B cell (primary cell): ENCODE measurements at regions not wholly inside any gene's neighbourhood (a gene's known extent, or its start where the extent isn't known, plus 50 kb on each side); places are given as distances from the start of the nearest gene placed in this dataset.

Experiments
- CTCF ChIP-seq: fragments of 200-600 bp; IDR thresholded peaks from one replicate; pipeline ENCODE4 v1.8.0; 2022; ENCODE audit warnings: antibody characterized with exemption, mild to moderate bottlenecking
- EZH2 ChIP-seq: IDR thresholded peaks from 2 replicates; pipeline ENCODE4 v1.6.1; 2012; ENCODE audit warnings: borderline replicate concordance, low read depth, mild to moderate bottlenecking, moderate library complexity, low read length; ENCODE audit not compliant: insufficient read depth, poor library complexity, severe bottlenecking

GRCh38 chr2:118502106-118502505 is 345.3 kb downstream of the EN1 start:
- TF ChIP-seq CTCF (no peak), EZH2 (no peak)
